ENCODE measurements at regions not wholly inside any gene's neighbourhood (a gene's known extent, or its start where the extent isn't known, plus 50 kb on each side); places are given as distances from the start of the nearest gene placed in this dataset.

GRCh38 chrX:145563159-145563558, 254.5 kb upstream of the SLITRK2 start:
- no peak for DNase-seq
- no peak overlapping the region for H2BK5ac ChIP-seq (ENCODE audit: low read depth, low read length, poor library complexity, severe bottlenecking)
- no peak overlapping the region for H3K14ac ChIP-seq (replicated peaks; ENCODE audit: low read depth, low read length)
- no peak overlapping the region for H3K4me2 ChIP-seq (ENCODE audit: low read depth, low read length)
- H3K23ac ChIP-seq (ENCODE audit: low read depth, low read length), result no peak overlapping the region
- H3K56ac ChIP-seq (ENCODE audit: extremely low read depth, insufficient read depth, low read length), result no peak overlapping the region
- in situ Hi-C loops (cut with MboI; ENCODE audit: low sequenced_read_pairs), result no loop called here
- intact Hi-C loops (cut with micrococcal nuclease), result no loop called here
- CTCF ChIA-PET, result no interaction called here
- BruUV-seq (replicated peaks), result no TSS peak
- no peak overlapping the region for H2AFZ ChIP-seq (replicated peaks; ENCODE audit: low read length, poor library complexity)
- no peak overlapping the region for H2BK120ac ChIP-seq (ENCODE audit: low read depth, low read length)
- H2AK5ac ChIP-seq (ENCODE audit: low read depth, low read length), result no peak overlapping the region
- H3K18ac ChIP-seq (ENCODE audit: low read depth, low read length), result no peak overlapping the region
- ATAC-seq (ENCODE audit: low read depth), result no peak
- no peak overlapping the region for H4K8ac ChIP-seq (ENCODE audit: low read depth in 2 of 2, low read length in 2 of 2)
- H4K20me1 ChIP-seq (ENCODE audit: insufficient read depth, low read length), result no peaks in the 10 kb centered on the region
- H2BK20ac ChIP-seq (ENCODE audit: low read depth, low read length), result no peak overlapping the region
- no peaks in the 10 kb centered on the region for H3K9me1 ChIP-seq (ENCODE audit: insufficient read depth, low read length)
- H3K9me3 ChIP-seq (ENCODE audit: control insufficient read depth, insufficient read depth, low read length), result 0 out of 2 replicates have a peak, but pooled peaks cover 4% of the 10 kb centered on the region
- H3K4ac ChIP-seq (ENCODE audit: low read depth, low read length), result no peak overlapping the region
- POLR2A ChIA-PET (ENCODE audit: unreplicated experiment), result no interaction called here
- H3K4me3 ChIP-seq (ENCODE audit: insufficient read depth, low read depth, low read length), result no peak overlapping the region
- no peak overlapping the region for H3K27ac ChIP-seq (ENCODE audit: insufficient read depth, low read length)
- H2AK9ac ChIP-seq (replicated peaks; ENCODE audit: low read depth, low read length, poor library complexity), result no peak overlapping the region
- no CpG with 5 or more reads among the region's 1 CpG for WGBS, 2 experiments (ENCODE audit: extremely low coverage in 2 of 2, insufficient read length in 1 of 2)
- H4K5ac ChIP-seq (ENCODE audit: low read depth, low read length), result no peak overlapping the region
- no peaks in the 10 kb centered on the region for H3K27me3 ChIP-seq (ENCODE audit: control insufficient read depth, insufficient read depth, low read length)
- dilution Hi-C loops (cut with HindIII; ENCODE audit: low sequenced_read_pairs, unreplicated experiment), result no loop called here
- no peaks in the 10 kb centered on the region for H3K79me1 ChIP-seq (ENCODE audit: low read depth in 1 of 2, low read length in 2 of 2)
- H3K36me3 ChIP-seq (ENCODE audit: control insufficient read depth, insufficient read depth, low read length), result no peaks in the 10 kb centered on the region
- H4K91ac ChIP-seq (ENCODE audit: insufficient read depth, low read depth, low read length), result no peak overlapping the region
- H3K9ac ChIP-seq (ENCODE audit: low read depth, low read length), result no peak overlapping the region
- no peak overlapping the region for H2BK15ac ChIP-seq (ENCODE audit: low read depth, low read length)
- no peaks in the 10 kb centered on the region for H3K4me1 ChIP-seq (ENCODE audit: control insufficient read depth, insufficient read depth, low read length)
- TF ChIP-seq CEBPB (IDR thresholded peaks at IDR 0.05; ENCODE audit: low read depth, low read length) (no peak), FOS (IDR thresholded peaks at IDR 0.05; ENCODE audit: low read depth, low read length) (no peak)

Measured in IMR-90 (cell line).